ENCODE measurements at regions not wholly inside any gene's neighbourhood (a gene's known extent, or its start where the extent isn't known, plus 50 kb on each side); places are given as distances from the start of the nearest gene placed in this dataset.
"Not testable (repeated sequence)": the region's sequence is repeated elsewhere in the genome, so short reads cannot be mapped to it uniquely, and the experiment has no call there.

GRCh38 chr14:105668471-105669230 lies 142.3 kb downstream of the TMEM121 start:
- H3K4me3 ChIP-seq (ENCODE audit: low read depth, low read length); DNase-seq (ENCODE audit: low read depth): not testable (repeated sequence)

GRCh38 chr14:105669231-105669610 lies 142.8 kb downstream of the TMEM121 start:
- DNase-seq (ENCODE audit: low read depth); H3K4me3 ChIP-seq (ENCODE audit: low read depth, low read length): not testable (repeated sequence)

- not testable (repeated sequence) for H3K4me3 ChIP-seq (ENCODE audit: low read depth, low read length); DNase-seq (ENCODE audit: low read depth)
Measured at GRCh38 chr14:105669646-105670045, 143.3 kb downstream of the TMEM121 start.

GRCh38 chr14:105672450-105673200 lies 146.2 kb downstream of the TMEM121 start:
- not testable (repeated sequence) for H3K4me3 ChIP-seq (ENCODE audit: low read depth, low read length); DNase-seq (ENCODE audit: low read depth)

- not testable (repeated sequence) for DNase-seq (ENCODE audit: low read depth); H3K4me3 ChIP-seq (ENCODE audit: low read depth, low read length)
Measured at GRCh38 chr14:105675433-105675832, 149.1 kb downstream of the TMEM121 start.

GRCh38 chr14:105675905-105676670 lies 149.7 kb downstream of the TMEM121 start:
- not testable (repeated sequence) for H3K4me3 ChIP-seq (ENCODE audit: low read depth, low read length); DNase-seq (ENCODE audit: low read depth)

- not testable (repeated sequence) for DNase-seq (ENCODE audit: low read depth)
Measured at GRCh38 chr14:105678057-105678456, 151.7 kb downstream of the TMEM121 start.

GRCh38 chr14:105678996-105679958 lies 152.9 kb downstream of the TMEM121 start:
- not testable (repeated sequence) for DNase-seq (ENCODE audit: low read depth); H3K4me3 ChIP-seq (ENCODE audit: low read depth, low read length)

More at GRCh38 chr14:105678057-105678456, 151.7 kb downstream of the TMEM121 start:
- H3K4me3 ChIP-seq (ENCODE audit: low read depth, low read length), result not testable (repeated sequence)

- not testable (repeated sequence) for DNase-seq (ENCODE audit: low read depth); H3K4me3 ChIP-seq (ENCODE audit: low read depth, low read length)
Measured at GRCh38 chr14:105679959-105680735, 153.8 kb downstream of the TMEM121 start.

- not testable (repeated sequence) for DNase-seq (ENCODE audit: low read depth); H3K4me3 ChIP-seq (ENCODE audit: low read depth, low read length)
Measured at GRCh38 chr14:105680736-105681098, 154.3 kb downstream of the TMEM121 start.

GRCh38 chr14:105681606-105682185 lies 155.3 kb downstream of the TMEM121 start:
- not testable (repeated sequence) for DNase-seq (ENCODE audit: low read depth); H3K4me3 ChIP-seq (ENCODE audit: low read depth, low read length)

GRCh38 chr14:105682442-105682841 lies 156.1 kb downstream of the TMEM121 start:
- H3K4me3 ChIP-seq (ENCODE audit: low read depth, low read length); DNase-seq (ENCODE audit: low read depth): not testable (repeated sequence)
